ENCODE measurements at regions not wholly inside any gene's neighbourhood (a gene's known extent, or its start where the extent isn't known, plus 50 kb on each side); places are given as distances from the start of the nearest gene placed in this dataset.
A peak's percentile ranks its signal among the peaks of the same experiment; 100 is the strongest.

GRCh38 chr10:78873413-78873812 is 195.4 kb upstream of the ZMIZ1 start:
- DNase-seq, result no peak

- no peak for DNase-seq
Measured at GRCh38 chr10:78875331-78875877, 193.4 kb upstream of the ZMIZ1 start.

- no peak for DNase-seq
Measured at GRCh38 chr10:78875932-78876331, 192.8 kb upstream of the ZMIZ1 start.

GRCh38 chr10:78876449-78876848 is 192.3 kb upstream of the ZMIZ1 start:
- DNase-seq, result no peak

GRCh38 chr10:78879621-78880020 is 189.1 kb upstream of the ZMIZ1 start:
- DNase-seq, result no peak

GRCh38 chr10:78886129-78886528 is 182.6 kb upstream of the ZMIZ1 start:
- DNase-seq, result no peak

GRCh38 chr10:78889536-78890063 is 179.2 kb upstream of the ZMIZ1 start:
- peak; percentile 79 for DNase-seq

GRCh38 chr10:78890506-78890905 is 178.3 kb upstream of the ZMIZ1 start:
- peak; percentile 55 for DNase-seq

- DNase-seq, result no peak
Measured at GRCh38 chr10:78891741-78892140, 177.0 kb upstream of the ZMIZ1 start.

GRCh38 chr10:78892338-78893176 is 176.2 kb upstream of the ZMIZ1 start:
- peak; percentile 56 for DNase-seq

- no peak for DNase-seq
Measured at GRCh38 chr10:78893217-78893616, 175.5 kb upstream of the ZMIZ1 start.

GRCh38 chr10:78894089-78894840 is 174.5 kb upstream of the ZMIZ1 start:
- DNase-seq, result no peak

GRCh38 chr10:78894841-78895195 is 173.9 kb upstream of the ZMIZ1 start:
- no peak for DNase-seq

GRCh38 chr10:78895469-78895868 is 173.3 kb upstream of the ZMIZ1 start:
- DNase-seq, result peak; percentile 14

- no peak for DNase-seq
Measured at GRCh38 chr10:78896159-78896928, 172.4 kb upstream of the ZMIZ1 start.

GRCh38 chr10:78898341-78899097 is 170.2 kb upstream of the ZMIZ1 start:
- DNase-seq, result no peak

GRCh38 chr10:78899098-78899754 is 169.5 kb upstream of the ZMIZ1 start:
- no peak for DNase-seq

GRCh38 chr10:78899996-78900714 is 168.6 kb upstream of the ZMIZ1 start:
- no peak for DNase-seq

GRCh38 chr10:78900715-78901430 is 167.9 kb upstream of the ZMIZ1 start:
- DNase-seq, result no peak

- no peak for DNase-seq
Measured at GRCh38 chr10:78901694-78902093, 167.1 kb upstream of the ZMIZ1 start.
